HG03432 (cell line): ENCODE measurements at regions not wholly inside any gene's neighbourhood (a gene's known extent, or its start where the extent isn't known, plus 50 kb on each side); places are given as distances from the start of the nearest gene placed in this dataset.

Experiments
- ATAC-seq: cut with Tn5 transposase; IDR thresholded peaks from one replicate; pipeline ENCODE4 v1.9.1; 2021; ENCODE audit warnings: mild to moderate bottlenecking, moderate library complexity; ENCODE audit not compliant: unreplicated experiment

DNA sequence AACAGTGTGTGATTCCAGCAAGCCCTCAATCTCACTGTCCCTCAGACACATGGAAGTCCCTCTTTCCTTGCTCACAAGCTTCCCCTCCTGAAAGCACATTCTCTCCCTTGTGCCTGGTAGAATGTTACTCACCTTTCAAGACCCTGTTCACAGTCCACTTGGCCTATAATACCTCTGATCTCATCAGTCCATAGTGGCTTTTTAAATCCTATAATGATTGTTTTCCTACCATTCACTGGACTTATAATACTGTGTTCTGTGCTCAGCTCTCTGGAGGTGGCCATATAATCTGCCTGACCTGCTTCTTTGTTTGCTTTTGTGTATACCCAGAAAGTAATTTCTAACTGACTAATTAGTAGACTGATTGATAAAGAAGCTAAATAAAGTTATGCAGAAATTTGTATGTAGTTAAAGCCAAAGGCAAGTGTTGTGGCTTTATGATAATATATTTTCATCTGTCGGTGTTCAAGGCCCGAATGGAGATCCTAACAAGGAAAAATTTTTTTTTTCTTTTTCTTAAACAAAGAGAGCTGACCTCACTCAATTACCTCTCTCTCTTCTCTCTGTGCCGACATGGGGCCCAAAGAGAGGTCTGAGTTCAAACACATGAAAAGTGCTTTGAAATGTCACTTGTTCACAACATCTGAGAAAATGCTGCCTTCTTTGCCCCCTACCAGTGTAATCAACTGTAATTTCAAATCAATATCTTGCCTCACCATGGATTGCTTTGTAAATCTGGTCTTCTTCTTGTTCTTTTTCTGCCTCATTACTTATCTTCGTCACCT is 1033.0 kb upstream of the PIK3C3 start:
- no peak for ATAC-seq

DNA sequence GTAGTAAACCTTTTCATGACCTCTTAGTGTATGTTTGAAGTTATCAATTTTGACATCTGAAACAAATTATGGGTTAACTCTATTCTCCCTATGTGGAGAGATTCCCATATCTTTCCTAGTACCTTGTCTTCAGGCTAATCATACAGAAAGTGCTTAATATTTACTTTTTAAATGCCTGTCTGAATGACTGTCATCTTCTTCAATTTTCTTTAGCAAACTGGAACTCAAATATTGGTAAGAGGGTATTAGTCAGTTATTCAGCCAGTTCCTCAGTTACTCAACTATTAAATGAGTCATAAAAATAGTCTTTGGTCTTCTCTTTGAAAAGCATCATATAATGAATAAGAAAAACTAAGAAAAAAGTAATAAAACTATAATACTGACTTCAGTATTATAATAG is 1038.0 kb upstream of the PIK3C3 start:
- ATAC-seq = no peak

DNA sequence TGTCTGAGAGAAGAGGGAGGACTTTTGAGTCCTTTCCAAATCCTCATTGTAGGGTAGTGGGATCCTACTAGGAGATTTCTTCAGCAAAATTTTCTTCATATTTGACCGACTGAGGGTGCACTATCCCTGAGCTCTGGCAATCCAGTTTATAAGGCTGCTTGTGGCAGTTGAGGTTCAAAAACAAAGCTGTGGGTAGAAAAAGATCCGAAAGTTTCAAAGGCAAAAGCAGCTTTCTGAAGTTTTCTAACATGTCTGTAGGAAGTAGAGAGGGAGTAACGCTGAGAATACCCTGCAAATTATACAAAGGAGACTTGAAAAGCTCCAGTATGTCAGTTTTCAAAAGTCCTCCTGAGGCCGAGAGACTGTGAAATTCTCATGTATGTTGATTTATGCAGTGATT is 1039.3 kb upstream of the PIK3C3 start:
- ATAC-seq = no peak

- no peak for ATAC-seq
Measured at GRCh38 chr18:40911582-40912254, 1043.3 kb upstream of the PIK3C3 start.

- ATAC-seq = no peak
Measured at GRCh38 chr18:40911041-40911440, 1044.0 kb upstream of the PIK3C3 start.

DNA sequence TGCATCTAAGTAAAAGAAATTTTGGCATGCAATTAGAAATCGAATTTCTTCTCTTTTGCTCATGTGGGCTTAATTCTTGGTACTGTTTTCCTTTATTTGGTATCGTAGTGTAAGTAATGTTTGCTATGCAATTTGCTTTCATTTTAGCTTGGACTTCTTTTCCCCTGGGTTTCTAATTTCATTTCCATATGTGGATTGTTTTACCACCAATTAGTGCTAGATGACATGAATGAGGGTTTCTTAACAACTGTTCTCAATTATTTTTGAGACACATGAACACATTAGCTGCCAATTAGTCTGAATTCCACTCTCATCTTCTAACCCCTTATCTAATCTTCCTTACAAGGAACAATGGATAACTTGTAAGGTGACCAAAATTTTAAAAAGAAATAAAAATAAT is 1047.2 kb upstream of the PIK3C3 start:
- ATAC-seq = no peak

DNA sequence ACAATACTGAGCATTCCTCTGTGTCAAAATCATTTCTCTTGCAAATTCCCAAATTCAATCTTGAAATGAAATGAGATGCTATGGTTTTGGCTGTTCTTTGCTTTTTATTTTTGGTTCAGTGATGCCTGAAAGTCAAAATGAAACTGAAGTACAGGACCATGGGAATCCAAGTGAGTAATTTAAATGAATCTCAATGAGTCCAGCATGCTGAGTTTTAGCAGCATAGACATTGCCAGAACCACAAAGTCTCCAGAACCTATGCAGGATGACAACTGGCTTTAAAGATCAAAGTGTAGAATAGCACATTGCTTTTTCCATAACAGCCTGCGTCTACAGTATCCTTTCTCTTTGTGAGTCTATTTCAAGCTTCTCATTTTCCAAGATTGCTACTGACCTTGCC is 1050.7 kb upstream of the PIK3C3 start:
- ATAC-seq = no peak

- ATAC-seq = no peak
Measured at GRCh38 chr18:40902436-40902835, 1052.6 kb upstream of the PIK3C3 start.

- ATAC-seq = no peak
Measured at GRCh38 chr18:40897884-40898283, 1057.2 kb upstream of the PIK3C3 start.

DNA sequence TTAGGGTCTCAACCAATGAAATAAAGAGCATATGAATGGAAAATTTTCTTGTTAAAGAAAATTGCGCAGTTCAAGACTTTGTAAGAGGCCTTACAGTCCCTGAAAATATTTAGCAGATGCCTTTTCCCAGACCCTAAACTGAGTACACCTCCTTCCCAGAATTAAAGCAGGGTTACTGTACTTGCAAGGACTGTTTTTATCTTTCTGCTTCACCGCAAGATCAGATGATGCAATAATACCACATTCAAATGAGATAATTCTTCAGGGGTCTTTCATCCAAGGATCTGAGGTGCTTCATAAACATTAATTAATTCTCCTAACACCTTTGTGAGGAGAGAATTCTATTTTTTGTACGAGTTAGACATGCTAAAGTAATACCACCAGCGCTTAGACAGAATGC is 1071.8 kb upstream of the PIK3C3 start:
- no peak for ATAC-seq

GRCh38 chr18:40882468-40882867 is 1072.6 kb upstream of the PIK3C3 start:
- no peak for ATAC-seq

- no peak for ATAC-seq
Measured at GRCh38 chr18:40878371-40878770, 1076.7 kb upstream of the PIK3C3 start.

DNA sequence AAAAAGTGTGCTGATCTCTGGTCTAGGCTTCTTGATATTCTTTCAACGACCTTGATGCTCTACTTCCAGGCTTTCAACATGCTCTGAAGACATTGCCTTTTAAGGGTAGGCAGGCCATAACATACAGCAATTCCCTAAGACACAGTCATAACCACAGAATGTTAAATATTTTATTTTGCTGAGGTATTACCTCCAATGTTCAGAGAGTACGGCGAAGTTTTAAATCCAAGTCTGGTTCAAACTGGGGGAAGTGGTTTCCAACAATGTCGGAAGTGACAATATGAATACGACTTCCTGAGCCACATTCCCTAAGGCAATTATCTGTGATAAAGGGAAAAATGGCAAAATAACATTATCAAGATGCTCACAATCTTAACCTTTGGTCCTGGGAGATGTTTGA is 1077.9 kb upstream of the PIK3C3 start:
- no peak for ATAC-seq

DNA sequence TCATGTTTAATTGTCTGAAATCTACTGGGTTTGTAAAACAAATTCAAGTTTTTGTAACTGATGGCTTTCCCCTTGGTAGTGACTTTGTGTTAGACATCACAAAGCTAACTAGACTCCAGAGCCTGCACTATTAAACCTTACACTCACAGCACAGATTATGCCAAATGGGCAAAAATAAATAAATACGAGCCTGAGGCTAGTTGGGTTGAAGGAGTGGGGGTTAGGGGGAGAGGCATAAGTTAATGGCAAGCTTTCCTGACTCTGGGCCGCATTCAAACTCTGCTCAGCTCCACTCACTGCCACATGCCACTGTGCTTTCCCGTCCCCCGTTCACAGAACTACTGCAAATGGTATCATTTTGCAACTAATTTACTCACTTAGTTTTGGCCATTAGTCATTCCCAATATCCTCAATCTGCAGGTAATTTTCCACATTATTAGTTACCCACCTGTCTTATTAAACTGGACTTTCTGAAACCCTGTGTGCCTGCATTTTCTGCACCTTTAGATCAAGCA is 1079.9 kb upstream of the PIK3C3 start:
- ATAC-seq = no peak

GRCh38 chr18:40874233-40874632 is 1080.8 kb upstream of the PIK3C3 start:
- no peak for ATAC-seq

DNA sequence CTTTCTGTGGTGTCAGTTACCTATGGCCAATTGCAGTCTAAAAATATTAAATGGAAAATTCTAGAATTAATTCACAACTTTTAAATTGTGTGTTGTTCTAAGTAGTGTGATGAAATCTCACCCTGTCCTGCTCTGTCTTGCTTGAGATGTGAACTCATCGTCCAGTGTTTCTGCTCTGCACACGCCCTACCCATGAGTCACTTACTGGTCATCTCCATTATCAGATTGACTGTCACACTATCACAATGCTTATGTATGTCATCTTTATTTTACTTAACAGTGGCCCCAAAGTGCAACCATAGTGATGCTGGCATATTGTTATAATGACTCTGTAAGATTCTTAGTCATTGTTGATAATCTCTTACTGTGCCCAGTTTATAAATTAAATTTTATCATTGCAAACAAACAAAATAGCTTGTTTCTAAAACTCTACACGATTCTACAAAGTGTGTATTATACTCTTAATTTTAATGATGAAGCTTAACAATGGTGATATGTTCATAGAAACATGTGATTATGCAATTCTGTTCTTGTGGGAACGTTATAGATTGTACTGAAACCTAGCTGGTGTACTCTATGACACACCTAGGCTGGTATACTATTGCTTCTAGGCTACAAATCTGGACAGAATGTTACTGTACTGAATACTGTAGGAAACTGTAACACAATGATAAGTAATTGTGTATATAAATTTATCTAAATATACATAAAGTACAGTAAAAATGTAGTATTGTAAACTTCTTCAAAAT is 1086.8 kb upstream of the PIK3C3 start:
- ATAC-seq = no peak

GRCh38 chr18:40867459-40867858 is 1087.6 kb upstream of the PIK3C3 start:
- no peak for ATAC-seq

GRCh38 chr18:40866968-40867367 is 1088.1 kb upstream of the PIK3C3 start:
- ATAC-seq = no peak

DNA sequence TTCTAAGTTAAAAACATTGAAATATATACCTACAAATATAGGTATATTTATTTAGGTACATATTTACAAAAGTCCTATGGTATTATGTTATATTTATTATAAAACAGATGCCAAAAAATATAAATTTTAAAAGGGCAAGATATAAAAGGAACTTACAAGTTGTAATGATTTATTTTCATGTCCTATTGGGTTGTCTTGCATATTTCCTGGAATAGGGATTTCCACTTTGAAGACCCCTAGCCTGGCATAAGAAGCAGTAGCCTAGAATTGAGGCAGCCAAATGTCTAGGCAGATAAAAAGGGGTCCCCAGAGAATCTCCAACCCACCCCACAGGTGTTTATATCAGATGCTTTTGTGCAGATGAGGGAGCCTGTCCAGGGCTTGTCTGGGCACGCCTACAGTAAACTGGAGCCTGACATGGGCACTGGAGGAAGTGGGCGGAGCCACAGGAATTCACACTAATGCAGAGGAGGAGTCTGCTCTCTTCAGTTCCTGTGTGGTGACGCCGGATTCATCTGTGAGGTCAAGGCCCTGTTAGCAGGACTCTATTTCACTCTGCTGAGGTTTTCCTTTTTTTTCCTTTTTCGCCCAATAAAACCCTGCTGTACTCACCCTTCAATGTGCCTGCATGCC is 1088.9 kb upstream of the PIK3C3 start:
- peak; percentile 71 for ATAC-seq

GRCh38 chr18:40864846-40865245 is 1090.2 kb upstream of the PIK3C3 start:
- no peak for ATAC-seq

- ATAC-seq = no peak
Measured at GRCh38 chr18:40863801-40864200, 1091.2 kb upstream of the PIK3C3 start.
